ENCODE measurements at regions not wholly inside any gene's neighbourhood (a gene's known extent, or its start where the extent isn't known, plus 50 kb on each side); places are given as distances from the start of the nearest gene placed in this dataset.
"Not testable (repeated sequence)": the region's sequence is repeated elsewhere in the genome, so short reads cannot be mapped to it uniquely, and the experiment has no call there.

GRCh38 chr5:87541033-87541432 lies 128.3 kb upstream of the CCNH start:
- Histone ChIP-seq H3K9me3 (ENCODE audit: control insufficient read depth in 2 of 2, insufficient read depth in 1 of 2, low read depth in 1 of 2, low read length in 1 of 2) (no peaks in the 10 kb centered on the region), H3K4me3 (ENCODE audit: low read depth in 1 of 2, low read length in 2 of 2) (no peak overlapping the region), H3K36me3 (ENCODE audit: control insufficient read depth in 2 of 2, insufficient read depth in 2 of 2, low read length in 1 of 2) (no peaks in the 10 kb centered on the region), H3K4me1 (ENCODE audit: control insufficient read depth in 2 of 2, insufficient read depth in 2 of 2, low read length in 1 of 2) (no peaks in the 10 kb centered on the region), H3K27ac (ENCODE audit: low read depth in 2 of 2, low read length in 1 of 2) (no peak overlapping the region), H3K27me3 (ENCODE audit: control insufficient read depth in 1 of 2, insufficient read depth in 2 of 2, low read length in 2 of 2) (no peaks in the 10 kb centered on the region)
- 47 to 54% methylated on average over 1 of the region's 1 CpG for WGBS, 2 donors

DNA sequence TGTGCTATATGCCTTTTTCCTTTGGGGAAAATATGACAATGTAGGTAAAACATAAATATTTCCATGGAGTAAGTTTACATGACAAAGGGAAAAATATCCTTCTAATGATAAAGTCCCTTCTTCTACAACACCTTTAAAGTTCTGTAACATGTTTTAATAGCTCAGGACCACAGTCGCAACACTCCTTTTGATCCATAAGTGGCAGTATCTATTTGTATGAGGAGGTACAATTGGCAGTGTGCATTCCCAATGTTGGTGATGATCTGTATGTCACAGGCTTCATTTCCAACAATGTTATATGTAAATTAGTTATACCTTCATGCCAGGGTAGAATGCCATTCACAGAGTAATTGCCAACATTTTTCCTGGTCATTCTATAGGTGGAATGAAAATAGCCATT lies 127.1 kb upstream of the CCNH start:
- no peaks in the 10 kb centered on the region for H3K27me3 ChIP-seq (ENCODE audit: control insufficient read depth in 1 of 2, insufficient read depth in 2 of 2, low read length in 2 of 2)
- no peaks in the 10 kb centered on the region for H3K36me3 ChIP-seq (ENCODE audit: control insufficient read depth in 2 of 2, insufficient read depth in 2 of 2, low read length in 1 of 2)
- H3K27ac ChIP-seq (ENCODE audit: low read depth in 2 of 2, low read length in 1 of 2), result no peak overlapping the region
- H3K9me3 ChIP-seq (ENCODE audit: control insufficient read depth in 2 of 2, insufficient read depth in 1 of 2, low read depth in 1 of 2, low read length in 1 of 2), result no peaks in the 10 kb centered on the region
- 79 to 92% methylated on average over 1 of the region's 1 CpG for WGBS, 2 donors
- H3K4me1 ChIP-seq (ENCODE audit: control insufficient read depth in 2 of 2, insufficient read depth in 2 of 2, low read length in 1 of 2), result no peaks in the 10 kb centered on the region
- no peak overlapping the region for H3K4me3 ChIP-seq (ENCODE audit: low read depth in 1 of 2, low read length in 2 of 2)

- Histone ChIP-seq H3K36me3 (ENCODE audit: control insufficient read depth in 2 of 2, insufficient read depth in 2 of 2, low read length in 1 of 2) (no peaks in the 10 kb centered on the region), H3K4me1 (ENCODE audit: control insufficient read depth in 2 of 2, insufficient read depth in 2 of 2, low read length in 1 of 2) (no peaks in the 10 kb centered on the region), H3K9me3 (ENCODE audit: control insufficient read depth in 2 of 2, insufficient read depth in 1 of 2, low read depth in 1 of 2, low read length in 1 of 2) (no peaks in the 10 kb centered on the region), H3K4me3 (ENCODE audit: low read depth in 1 of 2, low read length in 2 of 2) (no peak overlapping the region), H3K27me3 (ENCODE audit: control insufficient read depth in 1 of 2, insufficient read depth in 2 of 2, low read length in 2 of 2) (no peaks in the 10 kb centered on the region), H3K27ac (ENCODE audit: low read depth in 2 of 2, low read length in 1 of 2) (no peak overlapping the region)
These were observed 123.6 kb upstream of the CCNH start for GRCh38 chr5:87536365-87536764.

GRCh38 chr5:87535706-87536105 lies 123.0 kb upstream of the CCNH start:
- no peaks in the 10 kb centered on the region for H3K36me3 ChIP-seq (ENCODE audit: control insufficient read depth in 2 of 2, insufficient read depth in 2 of 2, low read length in 1 of 2)

DNA sequence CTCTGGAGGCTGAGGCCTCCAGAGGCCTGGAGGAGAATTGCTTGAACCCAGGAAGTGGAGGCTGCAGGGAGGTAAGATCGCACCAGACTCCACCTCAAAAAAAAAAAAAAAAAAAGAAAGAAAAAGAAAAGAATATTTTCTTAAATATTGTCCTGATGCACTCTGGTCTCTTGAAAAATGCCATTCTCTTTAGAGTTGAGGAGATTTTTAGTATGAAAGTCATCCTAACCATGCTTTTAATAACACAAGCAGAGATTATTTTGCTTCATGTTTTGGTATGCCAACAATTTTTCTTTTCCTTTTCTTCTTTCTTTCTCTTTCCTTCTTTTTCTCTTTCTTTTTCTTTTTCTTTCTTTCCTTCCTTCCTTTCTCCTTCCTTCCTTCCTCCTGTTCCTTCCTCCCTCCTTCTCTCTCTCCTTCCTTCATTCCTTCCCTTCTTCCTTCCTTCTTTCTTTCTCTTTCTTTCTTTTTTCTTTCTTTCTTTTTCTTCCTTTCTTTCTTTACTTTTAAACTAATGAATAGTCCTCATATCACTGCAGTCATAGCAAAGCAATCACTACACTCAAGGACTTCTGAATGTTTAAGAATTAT lies 116.9 kb upstream of the CCNH start:
- WGBS, 2 donors, result 96 to 100% methylated on average over 1 of the region's 1 CpG
- no peaks in the 10 kb centered on the region for H3K4me1 ChIP-seq (ENCODE audit: control insufficient read depth in 2 of 2, insufficient read depth in 2 of 2, low read length in 1 of 2)
- no peaks in the 10 kb centered on the region for H3K36me3 ChIP-seq (ENCODE audit: control insufficient read depth in 2 of 2, insufficient read depth in 2 of 2, low read length in 1 of 2)
- H3K27ac ChIP-seq (ENCODE audit: low read depth in 2 of 2, low read length in 1 of 2), result no peak overlapping the region
- H3K9me3 ChIP-seq (ENCODE audit: control insufficient read depth in 2 of 2, insufficient read depth in 1 of 2, low read depth in 1 of 2, low read length in 1 of 2), result no peaks in the 10 kb centered on the region
- H3K27me3 ChIP-seq (ENCODE audit: control insufficient read depth in 1 of 2, insufficient read depth in 2 of 2, low read length in 2 of 2), result no peaks in the 10 kb centered on the region
- H3K4me3 ChIP-seq (ENCODE audit: low read depth in 1 of 2, low read length in 2 of 2), result no peak overlapping the region

More at GRCh38 chr5:87535706-87536105, 123.0 kb upstream of the CCNH start:
- no peaks in the 10 kb centered on the region for H3K4me1 ChIP-seq (ENCODE audit: control insufficient read depth in 2 of 2, insufficient read depth in 2 of 2, low read length in 1 of 2)
- no peak overlapping the region for H3K27ac ChIP-seq (ENCODE audit: low read depth in 2 of 2, low read length in 1 of 2)
- no peak overlapping the region for H3K4me3 ChIP-seq (ENCODE audit: low read depth in 1 of 2, low read length in 2 of 2)
- no peaks in the 10 kb centered on the region for H3K27me3 ChIP-seq (ENCODE audit: control insufficient read depth in 1 of 2, insufficient read depth in 2 of 2, low read length in 2 of 2)
- H3K9me3 ChIP-seq (ENCODE audit: control insufficient read depth in 2 of 2, insufficient read depth in 1 of 2, low read depth in 1 of 2, low read length in 1 of 2), result no peaks in the 10 kb centered on the region

DNA sequence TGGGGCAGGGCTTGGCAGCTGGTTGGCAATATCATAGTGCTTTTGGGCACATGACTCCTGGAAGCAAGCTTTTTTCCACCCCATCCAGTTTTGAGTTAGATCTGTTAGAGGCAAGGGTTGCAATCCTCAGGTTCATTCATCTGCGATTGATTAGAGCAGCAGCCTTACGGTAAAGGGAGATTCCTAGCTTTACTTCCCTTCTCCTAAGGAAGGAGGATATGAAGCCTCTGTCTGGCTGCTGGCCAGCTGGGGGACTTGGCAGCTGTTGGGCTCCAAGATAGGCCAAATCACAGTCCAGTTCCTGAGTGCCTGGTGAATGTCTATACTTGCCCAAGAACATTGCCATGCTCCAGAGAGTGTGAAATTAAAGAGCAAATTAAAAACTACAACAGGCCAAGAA lies 113.4 kb upstream of the CCNH start:
- H3K4me1 ChIP-seq (ENCODE audit: control insufficient read depth in 2 of 2, insufficient read depth in 2 of 2, low read length in 1 of 2), result no peaks in the 10 kb centered on the region
- H3K27ac ChIP-seq (ENCODE audit: low read depth in 2 of 2, low read length in 1 of 2), result no peak overlapping the region
- no peak overlapping the region for H3K4me3 ChIP-seq (ENCODE audit: low read depth in 1 of 2, low read length in 2 of 2)
- H3K36me3 ChIP-seq (ENCODE audit: control insufficient read depth in 2 of 2, insufficient read depth in 2 of 2, low read length in 1 of 2), result no peaks in the 10 kb centered on the region
- H3K27me3 ChIP-seq (ENCODE audit: control insufficient read depth in 1 of 2, insufficient read depth in 2 of 2, low read length in 2 of 2), result no peaks in the 10 kb centered on the region
- 48 to 70% methylated on average over 2 of the region's 2 CpGs for WGBS, 2 donors
- no peaks in the 10 kb centered on the region for H3K9me3 ChIP-seq (ENCODE audit: control insufficient read depth in 2 of 2, insufficient read depth in 1 of 2, low read depth in 1 of 2, low read length in 1 of 2)

- H3K36me3 ChIP-seq (ENCODE audit: control insufficient read depth in 2 of 2, insufficient read depth in 2 of 2, low read length in 1 of 2), result no peaks in the 10 kb centered on the region
- no peaks in the 10 kb centered on the region for H3K27me3 ChIP-seq (ENCODE audit: control insufficient read depth in 1 of 2, insufficient read depth in 2 of 2, low read length in 2 of 2)
- H3K9me3 ChIP-seq (ENCODE audit: control insufficient read depth in 2 of 2, insufficient read depth in 1 of 2, low read depth in 1 of 2, low read length in 1 of 2), result no peaks in the 10 kb centered on the region
- no peaks in the 10 kb centered on the region for H3K4me1 ChIP-seq (ENCODE audit: control insufficient read depth in 2 of 2, insufficient read depth in 2 of 2, low read length in 1 of 2)
- H3K4me3 ChIP-seq (ENCODE audit: low read depth in 1 of 2, low read length in 2 of 2), result no peak overlapping the region
- no peak overlapping the region for H3K27ac ChIP-seq (ENCODE audit: low read depth in 2 of 2, low read length in 1 of 2)
- WGBS, 2 donors, result 54 to 64% methylated on average over 9 of the region's 9 CpGs
These were observed 111.5 kb upstream of the CCNH start for GRCh38 chr5:87524217-87524616.

GRCh38 chr5:87511778-87512177 lies 99.0 kb upstream of the CCNH start:
- H3K9me3 ChIP-seq (ENCODE audit: control insufficient read depth in 2 of 2, insufficient read depth in 1 of 2, low read depth in 1 of 2, low read length in 1 of 2); H3K4me3 ChIP-seq (ENCODE audit: low read depth in 1 of 2, low read length in 2 of 2); H3K4me1 ChIP-seq (ENCODE audit: control insufficient read depth in 2 of 2, insufficient read depth in 2 of 2, low read length in 1 of 2); H3K27me3 ChIP-seq (ENCODE audit: control insufficient read depth in 1 of 2, insufficient read depth in 2 of 2, low read length in 2 of 2); H3K27ac ChIP-seq (ENCODE audit: low read depth in 2 of 2, low read length in 1 of 2); H3K36me3 ChIP-seq (ENCODE audit: control insufficient read depth in 2 of 2, insufficient read depth in 2 of 2, low read length in 1 of 2): not testable (repeated sequence)
- 71 to 75% methylated on average over 3 of the region's 3 CpGs for WGBS, 2 donors

GRCh38 chr5:87503004-87503403 lies 90.3 kb upstream of the CCNH start:
- Histone ChIP-seq H3K27ac (ENCODE audit: low read depth in 2 of 2, low read length in 1 of 2) (no peak overlapping the region), H3K36me3 (ENCODE audit: control insufficient read depth in 2 of 2, insufficient read depth in 2 of 2, low read length in 1 of 2) (no peaks in the 10 kb centered on the region), H3K4me1 (ENCODE audit: control insufficient read depth in 2 of 2, insufficient read depth in 2 of 2, low read length in 1 of 2) (no peaks in the 10 kb centered on the region), H3K9me3 (ENCODE audit: control insufficient read depth in 2 of 2, insufficient read depth in 1 of 2, low read depth in 1 of 2, low read length in 1 of 2) (peaks cover 0 to 7% of the 10 kb centered on the region in 2 donors), H3K4me3 (ENCODE audit: low read depth in 1 of 2, low read length in 2 of 2) (no peak overlapping the region), H3K27me3 (ENCODE audit: control insufficient read depth in 1 of 2, insufficient read depth in 2 of 2, low read length in 2 of 2) (no peaks in the 10 kb centered on the region)
- 59 to 60% methylated on average over 2 of the region's 2 CpGs for WGBS, 2 donors

DNA sequence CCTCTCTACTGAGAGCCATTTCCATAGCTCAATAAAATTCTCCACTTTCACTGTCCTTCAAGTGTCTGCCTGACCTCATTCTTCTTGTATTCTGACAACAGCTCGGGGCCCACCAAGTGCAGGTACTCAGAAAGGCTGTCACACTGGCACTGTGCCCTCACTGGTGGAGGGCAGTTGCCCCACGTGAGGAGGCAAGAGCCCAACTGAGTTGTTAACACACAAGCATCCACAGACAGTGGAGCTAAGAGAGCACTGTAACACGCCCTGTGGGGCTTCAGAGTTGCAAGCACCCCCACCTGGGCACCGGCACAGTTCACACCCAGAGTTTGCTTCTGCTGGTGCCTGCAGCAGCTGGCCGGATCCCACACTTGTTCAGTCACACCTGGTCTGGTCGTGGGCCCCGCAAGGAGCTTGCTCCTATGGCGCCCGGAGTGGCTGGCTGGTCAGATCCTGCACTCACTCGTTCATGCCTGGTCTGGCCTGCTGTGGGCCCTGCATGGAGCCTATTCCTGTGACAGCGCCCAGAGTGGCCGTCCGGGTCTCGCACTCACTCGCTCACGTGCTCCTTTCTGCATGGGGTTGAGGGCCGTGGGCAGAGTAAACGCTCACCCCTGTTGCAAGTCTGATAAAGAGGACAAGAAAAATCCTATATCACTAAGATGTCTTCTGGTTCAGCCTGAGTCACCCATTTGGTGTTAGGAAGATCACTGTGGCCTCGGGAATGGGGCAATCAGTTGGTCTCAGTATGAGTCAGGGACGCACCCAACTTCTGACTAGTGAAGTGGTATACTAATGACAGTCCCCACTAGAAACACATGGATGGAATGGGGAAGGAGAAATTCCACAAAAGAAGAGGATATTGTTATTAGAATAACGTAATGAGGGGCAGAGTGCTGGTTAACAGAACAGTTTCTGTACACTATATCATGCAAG lies 87.0 kb upstream of the CCNH start:
- Histone ChIP-seq H3K9me3 (ENCODE audit: control insufficient read depth in 2 of 2, insufficient read depth in 1 of 2, low read depth in 1 of 2, low read length in 1 of 2) (peaks cover 0 to 11% of the 10 kb centered on the region in 2 donors), H3K27ac (ENCODE audit: low read depth in 2 of 2, low read length in 1 of 2) (no peak overlapping the region), H3K4me1 (ENCODE audit: control insufficient read depth in 2 of 2, insufficient read depth in 2 of 2, low read length in 1 of 2) (no peaks in the 10 kb centered on the region), H3K4me3 (ENCODE audit: low read depth in 1 of 2, low read length in 2 of 2) (no peak overlapping the region), H3K27me3 (ENCODE audit: control insufficient read depth in 1 of 2, insufficient read depth in 2 of 2, low read length in 2 of 2) (no peaks in the 10 kb centered on the region), H3K36me3 (ENCODE audit: control insufficient read depth in 2 of 2, insufficient read depth in 2 of 2, low read length in 1 of 2) (no peaks in the 10 kb centered on the region)
- WGBS, 2 donors, result 80 to 82% methylated on average over 21 of the region's 21 CpGs
